ENCODE measurements at regions not wholly inside any gene's neighbourhood (a gene's known extent, or its start where the extent isn't known, plus 50 kb on each side); places are given as distances from the start of the nearest gene placed in this dataset.

DNA sequence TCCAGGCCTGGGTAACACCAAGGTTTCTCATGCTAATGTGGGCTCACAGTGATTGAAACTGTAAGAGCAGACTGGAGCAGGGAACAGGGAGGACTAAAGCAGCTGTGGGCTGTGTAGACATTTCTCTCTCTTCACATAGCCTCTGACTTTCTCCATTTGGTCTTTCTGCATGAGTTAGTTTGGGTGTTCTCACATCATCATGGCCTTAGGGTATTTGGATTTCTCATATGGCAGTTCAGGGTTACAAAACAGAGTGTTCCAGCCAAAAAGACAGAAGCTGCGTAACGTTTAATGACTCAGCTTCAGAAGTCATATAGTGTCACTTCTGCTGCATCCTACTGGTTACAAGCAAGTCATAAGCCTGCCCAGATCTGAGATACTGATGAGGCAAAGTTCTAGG lies 52.0 kb upstream of the OSBPL8 start:
- no peak for DNase-seq

DNA sequence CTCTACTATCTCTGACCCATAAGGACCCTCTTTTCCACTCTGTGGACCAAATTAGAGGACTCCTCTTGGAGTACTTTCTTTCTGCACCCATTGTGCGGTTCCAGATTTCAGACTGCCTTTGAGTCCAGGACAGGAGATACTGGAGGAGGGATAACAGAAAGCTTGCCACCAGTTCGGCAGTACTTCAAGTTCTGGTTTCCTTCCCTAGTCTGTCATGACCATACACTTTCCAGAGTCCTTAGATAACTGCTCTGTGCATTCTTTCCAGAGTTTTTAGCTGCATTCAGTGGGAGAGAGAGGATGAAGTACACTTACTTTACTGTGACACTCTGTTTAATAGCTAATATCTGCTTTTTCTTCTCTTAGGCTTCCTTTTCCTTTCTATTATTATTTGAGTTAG lies 54.8 kb upstream of the OSBPL8 start:
- no peak for DNase-seq

DNA sequence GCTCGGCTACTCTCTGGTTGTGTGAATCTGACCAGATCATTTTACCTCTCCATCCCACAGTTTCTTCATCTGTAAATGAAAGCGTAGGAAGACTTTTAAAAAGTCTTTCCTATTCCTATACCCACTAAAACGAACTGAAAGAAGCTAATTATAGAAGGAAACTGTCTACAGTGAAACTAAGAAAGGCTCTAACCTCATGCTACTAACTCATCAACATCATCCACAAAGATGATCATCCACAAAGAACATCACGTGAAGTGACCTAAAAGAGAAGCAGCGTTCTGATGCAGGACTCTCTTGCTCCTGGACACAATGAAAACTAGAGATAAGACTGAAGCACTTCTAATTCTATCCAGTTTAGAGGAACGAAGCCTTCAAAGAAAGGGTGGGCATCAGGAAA lies 58.5 kb upstream of the OSBPL8 start:
- no peak for DNase-seq

DNA sequence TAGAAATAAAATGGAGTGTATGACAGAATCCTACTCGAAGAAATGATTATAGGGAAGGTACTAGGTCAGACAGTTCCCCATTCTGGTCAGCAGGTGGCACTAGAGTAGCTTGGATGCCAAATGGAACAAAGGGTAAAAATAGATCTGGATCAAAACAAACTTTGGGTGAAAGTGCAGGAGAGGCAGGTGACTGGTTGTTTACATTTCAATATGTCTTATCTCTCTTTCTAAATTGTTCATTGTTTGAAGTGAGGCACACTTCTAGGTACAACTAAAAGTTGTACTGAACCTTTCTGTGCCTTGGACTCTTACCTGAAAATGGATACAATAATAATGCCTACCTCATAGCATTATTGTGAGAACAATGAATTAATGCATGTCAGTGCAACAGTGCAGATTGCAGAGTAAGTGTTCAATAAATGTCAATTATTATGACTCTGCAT lies 62.0 kb upstream of the OSBPL8 start:
- peak; percentile 44 for DNase-seq

DNA sequence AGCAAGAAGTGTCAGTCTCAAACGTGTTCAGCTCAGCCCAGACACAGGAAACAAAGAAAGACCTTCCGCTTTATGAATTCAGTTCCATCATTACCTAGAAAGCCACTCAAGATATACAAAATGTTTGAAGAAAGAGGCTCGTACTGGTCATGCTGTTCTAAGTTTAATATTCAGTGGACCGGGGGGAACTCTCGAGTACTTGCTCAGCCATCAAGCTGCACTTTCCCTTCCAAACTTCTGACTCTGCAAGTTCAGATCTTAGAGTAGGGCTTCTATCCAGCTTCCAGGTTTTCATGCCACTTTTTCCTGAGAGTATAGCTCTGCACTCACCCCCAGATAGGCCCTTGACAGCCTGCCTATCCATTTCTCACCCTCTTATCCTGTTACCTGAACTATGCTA lies 62.8 kb upstream of the OSBPL8 start:
- DNase-seq = no peak

DNA sequence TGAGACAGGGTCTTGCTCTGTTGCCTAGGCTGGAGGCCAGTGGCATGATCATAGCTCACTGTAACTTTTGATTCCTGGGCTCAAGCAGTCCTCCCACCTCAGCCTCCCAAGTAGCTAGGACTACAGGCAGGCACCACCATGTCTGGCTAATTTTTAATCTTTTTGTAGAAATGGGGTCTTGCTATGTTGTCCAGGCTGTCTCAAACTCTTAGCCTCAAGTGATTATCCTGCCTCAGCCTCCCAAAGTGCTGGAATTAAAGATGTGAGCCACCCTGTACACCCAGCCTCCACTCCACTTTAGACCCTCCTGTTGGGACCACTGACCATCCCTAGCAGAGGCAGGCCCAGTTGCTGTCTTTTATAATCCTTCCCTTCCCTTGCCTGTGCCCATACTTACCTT lies 63.3 kb upstream of the OSBPL8 start:
- no peak for DNase-seq

DNA sequence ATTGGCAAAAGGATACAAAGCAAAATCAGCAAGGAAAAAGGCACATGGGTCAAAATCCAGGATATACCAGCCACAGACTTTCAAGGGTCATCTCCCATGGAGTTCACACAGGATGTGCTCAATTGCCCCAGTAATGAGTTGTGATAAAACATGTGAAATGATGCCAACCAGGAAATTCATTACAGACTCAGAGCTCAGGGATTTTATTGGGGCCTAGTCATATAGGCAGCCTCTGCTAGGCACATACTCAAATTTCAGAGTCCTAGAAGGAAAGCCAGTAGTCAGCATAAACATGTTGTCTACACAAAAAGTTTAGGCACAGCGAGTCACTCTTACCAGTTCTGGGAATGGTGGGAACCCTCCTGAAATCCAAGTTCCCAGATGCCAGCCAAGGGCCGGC lies 64.4 kb upstream of the OSBPL8 start:
- DNase-seq = no peak

DNA sequence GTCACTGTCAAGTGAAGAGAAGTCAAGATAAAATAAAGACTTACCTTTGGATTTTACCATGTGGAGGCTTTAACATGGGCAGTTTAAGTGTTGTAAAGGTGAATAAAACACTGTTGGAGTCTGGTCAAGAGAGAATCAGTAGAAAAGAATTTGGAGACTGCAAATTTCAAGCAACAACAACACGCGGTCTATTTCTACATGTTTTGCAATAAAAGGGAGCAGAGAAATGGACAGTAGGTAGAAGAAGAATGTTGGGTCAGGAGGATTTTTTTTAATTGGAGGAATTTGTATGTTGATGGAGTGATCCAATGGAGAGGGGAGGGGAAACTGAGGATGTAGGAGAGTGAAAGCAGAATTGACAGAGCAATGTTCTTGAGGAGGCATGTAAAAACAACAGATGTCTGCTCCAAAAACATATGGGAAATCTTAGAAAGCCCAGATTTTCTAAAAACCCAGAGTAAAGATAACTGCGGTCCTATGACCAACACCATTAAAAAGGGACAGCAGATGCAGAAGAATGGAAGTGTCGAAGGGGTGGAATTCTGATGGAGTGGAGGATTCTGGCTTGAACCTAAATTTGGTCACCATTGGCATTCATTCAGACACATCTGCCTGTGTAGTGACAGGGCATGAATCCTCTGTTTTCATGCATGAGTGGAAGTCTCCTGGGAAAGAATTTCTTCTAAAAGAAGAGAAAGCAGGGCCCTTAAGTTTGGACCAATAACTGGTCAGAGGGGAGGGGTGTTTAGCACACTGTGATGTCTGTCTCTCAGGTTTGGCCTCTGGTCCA lies 68.0 kb upstream of the OSBPL8 start:
- no peak for DNase-seq

DNA sequence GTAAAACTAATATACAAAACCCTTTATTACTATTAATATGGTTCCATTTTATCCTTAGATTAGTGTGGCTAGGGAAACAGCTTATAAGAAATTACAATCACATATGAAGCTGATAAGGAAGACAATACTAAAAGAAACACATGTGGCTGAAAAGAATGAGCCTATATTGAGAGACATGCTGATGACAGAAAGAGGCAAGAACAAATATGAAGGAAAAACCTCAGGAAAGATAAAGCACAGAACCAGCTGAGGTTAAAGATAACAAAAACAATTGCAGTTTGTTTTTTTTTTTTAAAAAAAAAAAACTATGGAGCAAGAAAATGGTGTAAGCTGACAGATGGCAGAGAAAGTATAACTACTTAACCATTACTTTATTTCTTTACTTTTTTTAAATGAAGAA lies 69.2 kb upstream of the OSBPL8 start:
- no peak for DNase-seq

DNA sequence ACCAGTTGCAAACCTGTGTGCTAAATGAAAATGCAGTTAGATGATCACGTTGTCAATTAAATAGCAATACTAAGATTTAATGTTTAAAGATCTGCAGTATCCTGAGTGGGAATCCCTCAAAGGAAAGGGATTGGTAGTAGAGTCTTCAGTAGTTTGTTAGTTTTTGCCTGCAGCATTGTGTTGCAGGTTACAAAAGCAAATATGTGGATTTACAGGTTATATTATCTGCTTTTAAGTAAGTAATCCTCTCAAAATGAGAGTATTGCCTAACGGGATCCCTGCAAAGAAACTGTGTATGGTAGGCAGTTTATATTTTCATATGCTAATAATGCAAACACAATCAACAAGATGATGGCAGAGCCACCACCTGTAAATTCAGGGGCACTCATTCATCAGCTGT lies 72.2 kb upstream of the OSBPL8 start:
- DNase-seq = no peak

DNA sequence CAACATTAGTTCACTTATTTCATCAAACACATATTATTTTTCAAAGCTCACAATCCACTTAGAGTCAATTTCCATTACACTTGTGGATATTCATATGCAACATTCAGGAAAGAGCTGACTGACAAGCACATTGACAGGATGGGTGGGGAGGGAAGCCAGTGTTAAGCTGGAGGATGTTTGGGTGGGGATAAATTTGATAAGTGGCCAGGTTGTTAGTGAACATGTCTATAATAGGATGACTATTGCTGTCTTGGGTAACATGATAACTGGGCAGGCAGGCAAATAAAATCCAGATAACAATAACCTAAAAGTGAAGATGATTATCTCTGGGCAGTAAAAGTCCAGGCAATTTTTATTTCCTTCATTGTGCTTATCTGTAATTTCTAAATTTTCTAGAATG lies 73.8 kb upstream of the OSBPL8 start:
- DNase-seq = no peak

DNA sequence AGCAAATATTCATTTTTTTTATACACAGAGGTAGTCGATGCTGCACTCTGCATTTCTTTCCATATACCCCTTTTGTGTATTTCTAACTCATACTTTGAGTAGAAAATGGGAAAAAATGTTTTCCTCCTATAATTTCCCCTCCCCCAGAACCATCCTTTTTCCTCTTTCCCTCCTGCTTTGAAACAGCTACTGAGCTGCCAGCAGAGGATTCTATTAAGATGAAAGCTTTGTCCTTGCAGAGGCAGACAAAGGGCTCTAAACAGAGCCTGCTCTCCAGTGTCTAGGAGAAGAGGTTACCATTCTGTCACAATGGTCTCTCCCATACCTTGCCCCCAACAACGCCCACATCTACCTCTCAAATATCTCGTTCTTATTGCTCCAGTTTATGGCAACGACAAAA lies 74.6 kb upstream of the OSBPL8 start:
- DNase-seq = no peak

DNA sequence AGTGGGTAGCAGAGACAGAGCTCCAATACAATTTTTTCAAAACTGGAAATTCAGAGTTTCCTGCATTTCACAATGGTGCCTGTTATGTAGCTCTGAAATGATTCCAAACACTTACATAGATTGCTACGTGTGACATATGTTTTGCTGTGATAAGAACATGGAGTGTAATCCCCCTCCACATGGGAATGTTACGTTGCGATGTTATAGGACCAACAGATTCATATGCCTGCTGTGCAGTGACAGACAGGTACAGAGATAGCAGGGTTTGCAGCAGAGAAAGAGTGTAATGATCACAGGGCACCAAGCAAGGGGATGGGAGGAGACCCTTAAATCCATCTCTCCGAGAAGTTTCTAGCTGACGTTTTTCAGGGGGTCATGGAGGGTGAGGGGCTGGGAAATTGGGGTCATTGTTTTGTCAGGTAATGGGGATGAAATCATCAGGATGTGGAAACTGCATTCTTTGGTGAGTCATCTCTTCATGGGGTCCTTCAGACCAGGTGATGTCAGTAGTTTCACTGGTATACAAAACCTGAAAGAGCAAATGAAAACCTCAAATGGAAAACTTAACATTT lies 76.6 kb upstream of the OSBPL8 start:
- no peak for DNase-seq

DNA sequence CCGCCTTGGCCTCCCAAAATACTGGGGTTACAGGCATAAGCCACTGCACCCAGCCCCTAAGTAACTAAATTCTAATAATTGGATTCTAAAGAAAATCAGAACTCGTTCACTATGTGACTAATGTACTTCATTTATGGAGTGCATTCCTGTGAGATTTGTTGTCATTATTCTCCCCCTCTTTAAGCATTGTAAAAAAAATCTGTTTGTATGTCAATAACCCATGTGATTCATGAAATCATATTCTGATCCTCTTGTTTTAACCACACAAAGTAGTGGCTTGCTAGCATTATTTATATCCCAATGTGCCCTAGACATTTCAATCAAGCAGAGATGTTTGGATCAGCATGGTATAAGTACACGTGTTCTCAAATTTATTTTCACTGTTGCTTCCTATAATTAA lies 78.2 kb upstream of the OSBPL8 start:
- DNase-seq = no peak

DNA sequence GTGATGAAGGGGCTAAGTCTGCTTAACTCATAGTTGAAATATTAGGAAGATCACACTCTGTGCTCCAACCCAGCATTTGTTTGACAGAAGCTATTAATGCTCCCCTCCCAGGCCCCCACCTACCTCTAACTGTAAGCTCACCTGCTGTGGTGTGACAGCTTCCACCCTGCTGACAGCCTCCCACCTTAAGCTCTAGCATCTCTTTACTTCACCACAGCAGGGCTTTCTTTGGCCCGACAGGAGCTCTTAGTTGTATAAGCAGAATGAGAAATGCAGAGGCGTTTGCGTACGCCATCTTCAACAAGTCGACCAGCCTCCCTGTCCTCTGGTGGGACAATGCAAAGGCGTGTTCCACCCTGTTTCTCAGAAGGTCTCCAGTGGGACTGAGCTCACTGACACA lies 80.1 kb upstream of the OSBPL8 start:
- DNase-seq = no peak

DNA sequence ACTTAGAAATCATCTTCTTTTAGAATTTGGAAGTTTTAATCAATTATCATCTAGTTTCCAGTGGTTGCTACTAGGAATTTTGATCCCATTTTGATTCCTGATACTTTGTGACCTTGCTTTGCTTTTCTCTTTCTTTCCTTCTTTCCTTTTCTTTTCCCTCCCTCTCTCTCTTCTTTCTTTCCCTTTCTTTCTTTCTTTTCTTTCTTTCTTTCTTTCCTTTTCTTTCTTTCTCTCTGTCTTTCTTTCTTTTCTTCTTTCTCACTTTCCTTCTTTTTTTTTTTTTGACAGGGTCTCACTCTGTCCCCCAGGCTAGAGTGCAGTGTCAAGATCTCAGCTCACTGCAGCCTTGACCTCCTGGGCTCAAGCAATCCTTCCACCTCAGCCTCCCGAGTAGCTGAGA lies 81.5 kb upstream of the OSBPL8 start:
- DNase-seq = no peak

DNA sequence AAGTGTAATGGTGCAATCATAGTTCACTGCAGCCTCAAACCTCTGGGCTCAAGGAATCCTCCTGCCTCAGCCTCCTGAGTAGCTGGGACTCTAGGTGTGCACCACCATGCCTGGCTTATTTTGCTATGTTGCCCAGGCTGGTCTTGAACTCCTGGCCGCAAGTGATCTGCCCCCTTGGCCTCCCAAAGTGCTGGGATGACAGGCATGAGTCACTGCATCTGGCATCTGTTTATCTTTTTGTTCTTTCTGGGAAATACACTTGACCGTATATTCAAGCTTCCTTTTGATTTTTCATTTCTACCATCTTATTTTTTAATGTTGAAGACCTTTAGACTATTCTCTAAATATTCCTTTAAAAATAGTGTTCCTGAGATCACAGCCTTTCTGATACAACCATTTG lies 82.4 kb upstream of the OSBPL8 start:
- no peak for DNase-seq

DNA sequence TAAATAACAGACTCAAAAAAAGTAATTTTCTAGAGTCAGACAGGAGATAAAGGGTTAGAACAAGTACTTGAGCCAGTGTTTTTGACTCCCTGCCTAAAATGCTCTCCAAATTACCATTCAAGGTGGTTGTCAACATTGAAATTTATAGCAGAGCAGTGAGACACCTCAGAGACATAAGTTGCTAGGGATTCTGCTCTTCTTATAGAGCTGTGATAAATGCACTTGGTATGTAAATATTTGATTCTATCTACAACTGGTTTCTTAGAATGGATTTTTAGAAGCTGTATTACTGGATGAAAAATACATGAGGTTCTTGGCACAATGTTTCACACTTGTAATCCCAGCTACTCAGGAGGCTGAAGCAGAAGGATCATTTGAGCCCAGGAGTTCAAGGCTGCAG lies 83.9 kb upstream of the OSBPL8 start:
- no peak for DNase-seq

DNA sequence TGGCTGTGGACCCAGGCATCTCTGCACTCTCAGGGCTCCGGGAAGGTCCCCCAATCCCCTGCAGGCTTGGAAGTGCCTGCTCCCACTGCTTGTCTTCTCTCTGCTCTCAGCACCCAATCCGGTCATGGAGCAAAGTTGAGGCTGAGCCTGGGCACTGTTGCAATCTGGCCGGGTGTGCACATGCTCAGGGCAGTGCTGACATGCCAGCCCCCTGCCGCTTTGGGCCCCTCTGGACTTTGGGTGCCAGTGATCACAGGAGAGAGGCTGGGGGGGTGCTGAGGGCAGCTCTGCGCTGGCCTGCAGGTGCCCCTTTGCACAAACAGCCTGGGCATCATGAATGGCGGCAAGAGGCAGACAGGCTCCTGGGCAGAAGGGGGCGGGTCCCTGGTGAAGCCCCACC lies 85.4 kb upstream of the OSBPL8 start:
- DNase-seq = no peak

DNA sequence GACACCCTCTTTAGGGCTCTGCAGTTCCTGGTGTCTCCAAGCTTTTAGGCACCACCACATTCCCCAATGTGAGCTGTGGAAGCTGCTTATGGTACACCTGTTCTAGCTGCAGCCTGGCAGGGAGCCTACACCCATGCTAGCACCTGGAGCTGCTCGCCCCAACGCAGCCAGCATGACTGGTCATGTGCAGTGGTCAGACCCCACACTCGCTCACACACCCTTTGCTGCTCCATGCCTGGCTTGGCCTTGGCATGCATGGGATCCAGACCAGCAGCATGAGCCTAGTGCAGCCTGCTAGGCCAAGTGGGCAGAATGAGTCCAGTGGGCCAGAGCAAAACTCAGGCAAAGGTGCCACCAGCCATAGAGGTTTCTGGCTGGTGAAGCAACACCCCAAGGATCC lies 86.4 kb upstream of the OSBPL8 start:
- no peak for DNase-seq

DNA sequence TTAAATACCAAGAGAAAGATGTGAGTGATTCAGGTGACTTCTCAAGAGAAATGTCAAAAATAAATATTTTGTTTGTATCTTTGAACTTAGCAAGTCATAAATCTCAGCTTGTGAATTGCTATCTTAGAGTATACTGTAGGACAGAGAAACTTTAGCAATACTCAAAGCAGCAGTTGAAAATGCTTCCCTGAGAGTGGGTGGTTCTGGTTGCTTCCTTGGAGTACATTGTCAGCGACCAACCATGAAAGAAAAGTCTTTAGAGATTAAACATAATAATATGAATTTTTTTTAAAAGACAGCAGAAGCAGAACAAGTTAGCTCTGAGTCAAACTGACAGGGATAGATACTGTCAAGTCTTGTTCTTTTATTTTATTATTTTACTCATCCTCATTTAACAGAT lies 86.8 kb upstream of the OSBPL8 start:
- no peak for DNase-seq

DNA sequence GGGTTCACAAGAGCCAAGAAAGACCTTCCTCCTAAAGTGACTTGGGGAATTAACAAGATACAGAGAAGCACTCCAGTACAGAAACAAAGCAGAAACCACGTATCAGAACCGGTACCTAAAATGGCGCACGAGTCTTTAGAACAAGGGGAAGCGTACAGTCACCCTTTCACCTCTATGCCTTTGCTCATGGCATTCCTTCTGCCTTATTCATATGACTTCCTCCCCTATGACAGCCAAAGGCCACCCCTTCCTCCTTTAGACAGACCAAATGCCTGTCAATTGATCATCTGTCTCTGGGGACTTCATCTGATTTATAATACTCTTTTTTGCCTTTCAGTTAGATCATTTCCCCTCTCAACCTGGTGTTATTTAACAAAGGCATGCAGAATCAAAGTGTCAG lies 89.5 kb upstream of the OSBPL8 start:
- no peak for DNase-seq

DNA sequence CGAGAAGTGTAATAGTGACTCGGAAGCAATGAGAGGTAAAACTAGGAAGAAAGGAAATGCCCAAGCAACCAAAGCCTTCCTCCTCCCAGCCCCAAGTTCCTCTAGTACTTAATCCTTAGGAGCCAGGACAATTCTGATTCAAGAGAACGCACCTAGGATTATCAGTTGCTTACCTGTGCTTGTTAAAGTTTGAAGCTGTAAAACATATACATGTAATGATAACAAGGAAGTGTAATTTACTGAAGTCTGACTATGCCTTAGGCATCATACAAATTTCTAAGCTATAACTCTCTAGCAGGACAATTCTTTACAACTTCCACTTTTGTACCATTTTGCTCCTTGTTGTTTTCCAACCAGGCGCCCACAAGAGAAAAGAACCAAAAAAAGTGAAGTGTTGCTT lies 92.8 kb upstream of the OSBPL8 start:
- DNase-seq = no peak

DNA sequence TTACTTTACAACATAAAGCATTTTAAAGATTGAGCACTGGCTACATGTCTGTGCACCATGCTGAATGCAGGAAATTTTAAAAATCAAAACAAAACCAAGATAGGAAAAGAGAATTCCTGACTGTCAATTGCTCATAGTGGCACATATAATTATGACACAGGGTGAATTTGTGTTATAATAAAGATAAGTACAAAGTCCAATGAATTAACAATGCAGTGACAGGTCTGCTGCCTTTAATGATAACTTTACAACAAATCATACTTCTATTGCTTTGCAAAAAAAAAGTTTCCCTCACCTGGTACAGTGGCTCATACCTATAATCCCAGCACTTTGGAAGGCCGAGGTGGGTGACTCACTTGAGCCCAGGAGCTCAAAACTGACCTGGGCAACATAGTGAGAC lies 93.8 kb upstream of the OSBPL8 start:
- no peak for DNase-seq

DNA sequence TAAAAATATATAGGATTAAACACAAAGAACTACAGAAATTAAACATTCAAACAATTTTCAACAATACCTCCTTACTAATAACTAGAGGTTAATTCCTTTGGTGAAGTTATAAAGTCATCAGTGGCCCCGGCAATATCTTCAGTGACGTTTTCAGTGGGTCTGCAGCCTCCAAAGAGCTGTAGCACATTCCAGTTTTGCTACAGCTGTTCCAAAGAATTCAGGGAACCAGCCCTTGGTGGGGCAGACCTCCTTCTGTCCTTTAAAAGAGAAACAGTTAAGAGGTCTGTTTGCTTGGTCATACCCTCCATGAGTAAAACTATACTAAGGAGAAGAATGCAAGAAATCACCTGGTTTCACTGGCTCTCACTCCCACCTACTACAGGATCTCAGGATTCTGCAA lies 99.2 kb upstream of the ZDHHC17 start:
- DNase-seq = no peak

All from effector CD8-positive, alpha-beta T cell (primary cell).